Keratinocyte (primary cell): ENCODE measurements at regions not wholly inside any gene's neighbourhood (a gene's known extent, or its start where the extent isn't known, plus 50 kb on each side); places are given as distances from the start of the nearest gene placed in this dataset.

Source experiments
- CTCF ChIP-seq, 3 experiments: IDR thresholded peaks in 1 of 3; conservative IDR thresholded peaks in 1 of 3; optimal IDR thresholded peaks in 1 of 3; 2 replicates in 2 of 3; 3 replicates in 1 of 3; pipeline versions ENCODE3 to v1.5.1; 2011; ENCODE audit warnings: low read length in 3 of 3, mild to moderate bottlenecking in 3 of 3, moderate library complexity in 2 of 3, control low read depth in 1 of 3, inconsistent platforms in 1 of 3; ENCODE audit not compliant: insufficient read depth in 2 of 3; ENCODE audit errors: extremely low read depth in 1 of 3
- EZH2 ChIP-seq: IDR thresholded peaks from one replicate; pipeline ENCODE4 v1.6.1; 2012; ENCODE audit warnings: inconsistent platforms, mild to moderate bottlenecking, low read length, moderate library complexity

GRCh38 chr15:31801152-31801551 is 229.2 kb upstream of the CHRNA7 start:
- TF ChIP-seq CTCF (optimal IDR thresholded peaks at IDR 0.05 in 1 of 3, IDR thresholded peaks at IDR 0.05 in 1 of 3, conservative IDR thresholded peaks at IDR 0.05 in 1 of 3; ENCODE audit: extremely low read depth in 1 of 3, insufficient read depth in 2 of 3, low read length in 3 of 3), result no peak
- no peak for TF ChIP-seq EZH2
